Astrocyte (in vitro differentiated cells and primary cell): ENCODE measurements at regions not wholly inside any gene's neighbourhood (a gene's known extent, or its start where the extent isn't known, plus 50 kb on each side); places are given as distances from the start of the nearest gene placed in this dataset.
"Not testable (repeated sequence)": the region's sequence is repeated elsewhere in the genome, so short reads cannot be mapped to it uniquely, and the experiment has no call there.

Experiments used
- EZH2 ChIP-seq: IDR thresholded peaks from 2 replicates; pipeline ENCODE4 v1.6.1; 2012; ENCODE audit warnings: mild to moderate bottlenecking, low read length, inconsistent platforms; ENCODE audit not compliant: insufficient read depth
- TF ChIP-seq, protein P1 (sequence below): IDR thresholded peaks from 2 replicates; pipeline ENCODE4 v1.5.1; 2011; ENCODE audit warnings: low read depth, mild to moderate bottlenecking, inconsistent platforms, low read length, moderate library complexity; ENCODE audit not compliant: insufficient read depth

DNA sequence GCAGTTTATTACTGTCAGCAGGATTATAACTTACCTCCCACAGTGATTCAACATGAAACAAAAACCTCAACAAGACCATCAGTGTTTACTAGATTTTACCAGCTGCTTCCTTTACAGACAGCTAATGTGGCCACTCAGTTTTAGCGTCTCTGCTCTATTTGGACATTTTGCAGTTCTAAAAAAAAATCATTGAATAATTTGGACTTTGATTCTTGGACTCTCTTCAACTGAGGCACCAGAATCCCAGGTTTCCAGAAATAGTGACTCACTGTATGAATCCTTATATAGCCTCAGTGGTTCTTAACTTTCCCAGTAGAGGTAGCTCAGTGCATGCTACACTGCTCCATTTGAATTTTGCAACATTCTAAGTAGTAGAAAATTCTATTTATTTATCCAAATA lies 317.4 kb upstream of the PLGLB1 start:
- TF ChIP-seq, protein P1, sequence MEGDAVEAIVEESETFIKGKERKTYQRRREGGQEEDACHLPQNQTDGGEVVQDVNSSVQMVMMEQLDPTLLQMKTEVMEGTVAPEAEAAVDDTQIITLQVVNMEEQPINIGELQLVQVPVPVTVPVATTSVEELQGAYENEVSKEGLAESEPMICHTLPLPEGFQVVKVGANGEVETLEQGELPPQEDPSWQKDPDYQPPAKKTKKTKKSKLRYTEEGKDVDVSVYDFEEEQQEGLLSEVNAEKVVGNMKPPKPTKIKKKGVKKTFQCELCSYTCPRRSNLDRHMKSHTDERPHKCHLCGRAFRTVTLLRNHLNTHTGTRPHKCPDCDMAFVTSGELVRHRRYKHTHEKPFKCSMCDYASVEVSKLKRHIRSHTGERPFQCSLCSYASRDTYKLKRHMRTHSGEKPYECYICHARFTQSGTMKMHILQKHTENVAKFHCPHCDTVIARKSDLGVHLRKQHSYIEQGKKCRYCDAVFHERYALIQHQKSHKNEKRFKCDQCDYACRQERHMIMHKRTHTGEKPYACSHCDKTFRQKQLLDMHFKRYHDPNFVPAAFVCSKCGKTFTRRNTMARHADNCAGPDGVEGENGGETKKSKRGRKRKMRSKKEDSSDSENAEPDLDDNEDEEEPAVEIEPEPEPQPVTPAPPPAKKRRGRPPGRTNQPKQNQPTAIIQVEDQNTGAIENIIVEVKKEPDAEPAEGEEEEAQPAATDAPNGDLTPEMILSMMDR: not testable (repeated sequence)
- not testable (repeated sequence) for TF ChIP-seq EZH2
